Osteoblast (primary cell): ENCODE measurements at regions not wholly inside any gene's neighbourhood (a gene's known extent, or its start where the extent isn't known, plus 50 kb on each side); places are given as distances from the start of the nearest gene placed in this dataset.

ENCODE experiments used
- DNase-seq: peaks from one replicate; pipeline ENCODE4 v3.0.0; 2011; ENCODE audit warnings: low spot score, mixed read lengths; ENCODE audit not compliant: insufficient read length; ENCODE audit errors: missing footprints
- H2AFZ ChIP-seq: 2 replicates; pipeline ENCODE4 v1.6.0; 2011; ENCODE audit warnings: mild to moderate bottlenecking, low read length
- H3K27ac ChIP-seq: 2 replicates; pipeline ENCODE4 v1.5.1; 2011; ENCODE audit warnings: mild to moderate bottlenecking, low read depth, low read length, moderate library complexity
- H3K27me3 ChIP-seq: 2 replicates; pipeline ENCODE4 v1.6.0; 2012; ENCODE audit warnings: mild to moderate bottlenecking, control low read depth, inconsistent platforms, low read length, moderate library complexity; ENCODE audit not compliant: insufficient read depth
- H3K36me3 ChIP-seq: 2 replicates; pipeline ENCODE4 v1.5.1; 2011; ENCODE audit warnings: mild to moderate bottlenecking, low read length, control low read depth, moderate library complexity; ENCODE audit not compliant: insufficient read depth
- H3K4me1 ChIP-seq: 2 replicates; pipeline ENCODE4 v1.5.1; 2011; ENCODE audit warnings: mild to moderate bottlenecking, low read length, control low read depth, moderate library complexity; ENCODE audit not compliant: insufficient read depth
- H3K4me2 ChIP-seq: 2 replicates; pipeline ENCODE4 v1.6.0; 2011; ENCODE audit warnings: mild to moderate bottlenecking, low read length; ENCODE audit not compliant: insufficient read depth
- H3K4me3 ChIP-seq: fragments of 200-600 bp; sonication (generic); 3 replicates; pipeline ENCODE4 v1.5.1; 2012; ENCODE audit warnings: mild to moderate bottlenecking, low read length, inconsistent platforms; ENCODE audit not compliant: insufficient read depth
- H3K79me2 ChIP-seq: 2 replicates; pipeline ENCODE4 v1.6.0; 2012; ENCODE audit warnings: mild to moderate bottlenecking, low read length, control low read depth, inconsistent platforms; ENCODE audit not compliant: insufficient read depth
- H3K9me3 ChIP-seq: 2 replicates; pipeline ENCODE4 v1.5.1; 2011; ENCODE audit warnings: low read depth, low read length, control low read depth
- H4K20me1 ChIP-seq: 2 replicates; pipeline ENCODE4 v1.6.0; 2012; ENCODE audit warnings: mild to moderate bottlenecking, low read length, control low read depth; ENCODE audit not compliant: insufficient read depth
- CTCF ChIP-seq: IDR thresholded peaks from 2 replicates; pipeline ENCODE4 v1.5.1; 2011; ENCODE audit warnings: mild to moderate bottlenecking, low read depth, low read length, moderate library complexity; ENCODE audit errors: extremely low read depth

DNA sequence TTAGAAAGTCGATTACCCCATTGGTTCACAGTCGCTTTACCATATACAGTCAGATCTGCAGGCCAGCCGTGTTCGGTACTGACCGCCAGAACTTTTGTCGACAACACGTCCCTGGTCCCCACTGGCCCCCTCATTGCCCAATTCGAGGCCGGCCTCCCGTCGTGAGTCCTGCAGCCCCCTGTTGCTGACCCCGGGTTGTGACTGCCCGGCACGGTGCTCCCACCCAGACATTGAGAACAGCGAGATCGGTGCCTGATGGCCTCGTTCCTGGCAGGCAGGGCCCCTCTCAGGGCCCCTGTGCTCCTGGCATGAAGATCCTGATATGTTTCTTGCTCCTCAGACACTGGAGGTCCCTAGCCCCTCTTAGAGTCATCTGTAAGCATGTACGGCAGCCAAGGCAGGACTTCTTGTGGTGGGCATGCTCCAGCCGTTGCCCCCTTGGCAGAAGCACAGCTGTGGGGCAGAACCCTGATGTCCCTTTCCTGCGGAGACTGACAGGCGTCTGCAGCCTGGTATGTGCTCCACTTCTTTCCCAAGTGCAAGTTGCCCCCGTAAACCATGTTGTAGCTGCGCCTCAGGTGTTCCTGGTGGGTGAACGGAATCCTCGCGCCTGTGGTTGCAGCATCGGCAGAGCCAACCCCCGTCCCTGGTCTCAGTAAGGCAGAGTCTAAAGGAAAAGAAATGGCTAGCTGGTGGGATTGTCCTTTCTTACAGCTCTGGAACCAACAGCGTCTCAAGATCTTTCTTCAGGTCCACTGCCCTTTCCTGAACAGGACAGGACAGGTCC is 123.2 kb upstream of the SPACA7 start:
- Histone ChIP-seq H3K27ac (no peak overlapping the region), H3K4me1 (no peaks in the 10 kb centered on the region), H3K9me3 (no peaks in the 10 kb centered on the region), H3K36me3 (no peaks in the 10 kb centered on the region), H3K4me3 (no peak overlapping the region), H2AFZ (no peak overlapping the region), H4K20me1 (no peaks in the 10 kb centered on the region), H3K79me2 (no peaks in the 10 kb centered on the region), H3K4me2 (no peak overlapping the region), H3K27me3 (no peaks in the 10 kb centered on the region)
- DNase-seq = no peak
- no peak for TF ChIP-seq CTCF

DNA sequence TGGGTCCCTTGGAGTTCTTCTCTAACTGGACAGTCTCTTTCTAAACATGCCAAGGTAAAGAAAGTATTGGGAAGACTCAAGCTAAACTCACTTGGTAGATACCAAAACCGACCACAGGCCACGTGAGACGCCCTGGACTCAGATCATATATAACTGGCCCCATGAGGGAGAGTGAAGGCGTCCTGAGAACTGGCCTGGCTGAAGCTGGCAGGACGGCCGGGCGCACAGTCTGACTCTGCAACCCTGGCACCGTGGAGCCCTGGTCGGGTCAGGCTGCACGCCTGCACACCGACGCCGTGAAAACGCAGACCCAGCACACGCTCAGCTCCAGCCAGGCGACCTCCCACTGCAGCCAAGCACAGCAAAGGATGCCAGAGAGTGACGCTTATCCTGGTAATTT is 122.5 kb upstream of the SPACA7 start:
- no peaks in the 10 kb centered on the region for H3K36me3 ChIP-seq
- no peaks in the 10 kb centered on the region for H3K9me3 ChIP-seq
- H3K4me3 ChIP-seq = no peak overlapping the region
- no peaks in the 10 kb centered on the region for H3K79me2 ChIP-seq
- no peaks in the 10 kb centered on the region for H3K27me3 ChIP-seq
- no peak overlapping the region for H3K4me2 ChIP-seq
- H4K20me1 ChIP-seq = no peaks in the 10 kb centered on the region
- TF ChIP-seq CTCF = no peak
- no peak overlapping the region for H2AFZ ChIP-seq
- DNase-seq = no peak
- H3K27ac ChIP-seq = no peak overlapping the region
- no peaks in the 10 kb centered on the region for H3K4me1 ChIP-seq

GRCh38 chr13:112254061-112254818 is 121.9 kb upstream of the SPACA7 start:
- no peaks in the 10 kb centered on the region for H3K79me2 ChIP-seq

More at GRCh38 chr13:112254061-112254818, 121.9 kb upstream of the SPACA7 start:
- H3K9me3 ChIP-seq = no peaks in the 10 kb centered on the region
- TF ChIP-seq CTCF = no peak
- H3K27ac ChIP-seq = no peak overlapping the region
- H3K27me3 ChIP-seq = no peaks in the 10 kb centered on the region
- no peak overlapping the region for H3K4me2 ChIP-seq
- H3K4me3 ChIP-seq = no peak overlapping the region
- no peak overlapping the region for H2AFZ ChIP-seq
- DNase-seq = no peak
- H3K36me3 ChIP-seq = no peaks in the 10 kb centered on the region
- H4K20me1 ChIP-seq = no peaks in the 10 kb centered on the region
- H3K4me1 ChIP-seq = no peaks in the 10 kb centered on the region
